ENCODE measurements at regions not wholly inside any gene's neighbourhood (a gene's known extent, or its start where the extent isn't known, plus 50 kb on each side); places are given as distances from the start of the nearest gene placed in this dataset.
"Not testable (repeated sequence)": the region's sequence is repeated elsewhere in the genome, so short reads cannot be mapped to it uniquely, and the experiment has no call there.

- no peak overlapping the region for H3K9ac ChIP-seq (ENCODE audit: low read length)
- no peaks in the 10 kb centered on the region for H3K4me1 ChIP-seq (ENCODE audit: low read length)
- no peak overlapping the region for H3K4me3 ChIP-seq (ENCODE audit: low read length)
- no peak for DNase-seq
- H3K79me2 ChIP-seq (ENCODE audit: low read length): no peaks in the 10 kb centered on the region
- no peaks in the 10 kb centered on the region for H3K9me3 ChIP-seq (ENCODE audit: low read length)
- H3K27me3 ChIP-seq (ENCODE audit: low read length): 0 out of 2 replicates have a peak, but pooled peaks cover 2% of the 10 kb centered on the region
- no peaks in the 10 kb centered on the region for H3K9me2 ChIP-seq (replicated peaks; ENCODE audit: insufficient read depth, low read length)
- no peak overlapping the region for H2AFZ ChIP-seq (ENCODE audit: low read length)
- no peaks in the 10 kb centered on the region for H3K36me3 ChIP-seq (ENCODE audit: insufficient read depth, low read length)
- H3K4me2 ChIP-seq (ENCODE audit: low read depth, low read length, poor library complexity, severe bottlenecking): no peak overlapping the region
- H4K20me1 ChIP-seq (ENCODE audit: insufficient read depth, low read depth, low read length): no peaks in the 10 kb centered on the region
- no peak overlapping the region for H3K27ac ChIP-seq (ENCODE audit: low read length)
Observed at GRCh38 chr6:4434655-4435054, 299.3 kb upstream of the ECI2 start.

DNA sequence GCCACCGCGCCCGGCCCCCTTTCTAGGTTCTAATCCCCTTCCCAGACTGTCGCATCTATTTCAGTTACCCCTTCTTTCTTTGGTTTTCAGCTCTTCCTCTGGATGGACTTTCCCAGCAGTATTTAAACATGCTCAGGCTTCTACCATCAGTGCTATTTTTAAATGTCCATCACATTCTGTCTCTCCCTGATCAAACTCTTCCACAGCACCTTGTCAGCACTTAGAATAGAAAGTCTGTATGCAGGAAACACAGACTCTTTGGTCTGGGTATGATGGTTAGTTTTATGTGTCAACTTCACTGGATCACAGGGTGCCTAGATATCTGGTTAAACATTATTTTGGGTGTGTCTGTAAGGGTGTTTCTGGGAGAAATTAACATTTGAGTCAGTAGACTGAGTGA, 297.8 kb upstream of the ECI2 start:
- Histone ChIP-seq H3K9ac (ENCODE audit: low read length) (no peak overlapping the region), H3K4me2 (ENCODE audit: low read depth, low read length, poor library complexity, severe bottlenecking) (no peak overlapping the region), H3K9me3 (ENCODE audit: low read length) (no peaks in the 10 kb centered on the region), H4K20me1 (ENCODE audit: insufficient read depth, low read depth, low read length) (no peaks in the 10 kb centered on the region), H2AFZ (ENCODE audit: low read length) (no peak overlapping the region), H3K9me2 (replicated peaks; ENCODE audit: insufficient read depth, low read length) (no peaks in the 10 kb centered on the region), H3K4me3 (ENCODE audit: low read length) (no peak overlapping the region), H3K79me2 (ENCODE audit: low read length) (no peaks in the 10 kb centered on the region), H3K27ac (ENCODE audit: low read length) (no peak overlapping the region), H3K4me1 (ENCODE audit: low read length) (no peaks in the 10 kb centered on the region), H3K36me3 (ENCODE audit: insufficient read depth, low read length) (no peaks in the 10 kb centered on the region), H3K27me3 (ENCODE audit: low read length) (0 out of 2 replicates have a peak, but pooled peaks cover 2% of the 10 kb centered on the region)
- no peak for DNase-seq

DNA sequence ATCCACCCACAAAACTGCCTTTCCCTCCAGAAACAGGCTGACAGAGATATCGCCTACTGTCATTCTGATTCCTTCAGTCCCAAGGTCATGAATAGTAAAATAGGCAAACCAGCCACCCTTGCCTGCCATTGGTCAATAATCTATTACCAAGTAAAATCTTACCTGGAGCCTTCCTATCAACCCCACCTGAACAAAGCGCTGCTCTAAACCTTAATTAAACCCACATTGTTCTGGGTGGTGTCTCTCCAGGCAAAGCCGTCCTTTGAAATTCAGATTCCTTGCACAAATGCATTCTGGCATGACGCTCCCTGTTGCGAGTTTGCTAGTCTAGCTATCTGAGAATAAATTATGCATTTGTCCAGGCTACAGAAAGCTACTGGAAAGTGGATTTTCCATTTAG, 291.6 kb upstream of the ECI2 start:
- Histone ChIP-seq H2AFZ (ENCODE audit: low read length) (no peak overlapping the region), H3K4me3 (ENCODE audit: low read length) (no peak overlapping the region), H3K36me3 (ENCODE audit: insufficient read depth, low read length) (no peaks in the 10 kb centered on the region), H3K9ac (ENCODE audit: low read length) (no peak overlapping the region), H4K20me1 (ENCODE audit: insufficient read depth, low read depth, low read length) (no peaks in the 10 kb centered on the region), H3K9me2 (replicated peaks; ENCODE audit: insufficient read depth, low read length) (no peaks in the 10 kb centered on the region), H3K27me3 (ENCODE audit: low read length) (no peaks in the 10 kb centered on the region), H3K79me2 (ENCODE audit: low read length) (no peaks in the 10 kb centered on the region), H3K27ac (ENCODE audit: low read length) (no peak overlapping the region), H3K9me3 (ENCODE audit: low read length) (no peaks in the 10 kb centered on the region), H3K4me2 (ENCODE audit: low read depth, low read length, poor library complexity, severe bottlenecking) (no peak overlapping the region), H3K4me1 (ENCODE audit: low read length) (no peaks in the 10 kb centered on the region)
- no peak for DNase-seq

GRCh38 chr6:4421837-4422236, 286.5 kb upstream of the ECI2 start:
- Histone ChIP-seq H3K9me2 (replicated peaks; ENCODE audit: insufficient read depth, low read length) (no peaks in the 10 kb centered on the region), H3K36me3 (ENCODE audit: insufficient read depth, low read length) (no peaks in the 10 kb centered on the region), H3K27ac (ENCODE audit: low read length) (no peak overlapping the region), H3K4me1 (ENCODE audit: low read length) (no peaks in the 10 kb centered on the region), H3K27me3 (ENCODE audit: low read length) (no peaks in the 10 kb centered on the region), H3K79me2 (ENCODE audit: low read length) (no peaks in the 10 kb centered on the region), H3K4me3 (ENCODE audit: low read length) (no peak overlapping the region), H4K20me1 (ENCODE audit: insufficient read depth, low read depth, low read length) (no peaks in the 10 kb centered on the region), H3K9ac (ENCODE audit: low read length) (no peak overlapping the region), H3K9me3 (ENCODE audit: low read length) (no peaks in the 10 kb centered on the region), H3K4me2 (ENCODE audit: low read depth, low read length, poor library complexity, severe bottlenecking) (no peak overlapping the region), H2AFZ (ENCODE audit: low read length) (no peak overlapping the region)
- no peak for DNase-seq

DNA sequence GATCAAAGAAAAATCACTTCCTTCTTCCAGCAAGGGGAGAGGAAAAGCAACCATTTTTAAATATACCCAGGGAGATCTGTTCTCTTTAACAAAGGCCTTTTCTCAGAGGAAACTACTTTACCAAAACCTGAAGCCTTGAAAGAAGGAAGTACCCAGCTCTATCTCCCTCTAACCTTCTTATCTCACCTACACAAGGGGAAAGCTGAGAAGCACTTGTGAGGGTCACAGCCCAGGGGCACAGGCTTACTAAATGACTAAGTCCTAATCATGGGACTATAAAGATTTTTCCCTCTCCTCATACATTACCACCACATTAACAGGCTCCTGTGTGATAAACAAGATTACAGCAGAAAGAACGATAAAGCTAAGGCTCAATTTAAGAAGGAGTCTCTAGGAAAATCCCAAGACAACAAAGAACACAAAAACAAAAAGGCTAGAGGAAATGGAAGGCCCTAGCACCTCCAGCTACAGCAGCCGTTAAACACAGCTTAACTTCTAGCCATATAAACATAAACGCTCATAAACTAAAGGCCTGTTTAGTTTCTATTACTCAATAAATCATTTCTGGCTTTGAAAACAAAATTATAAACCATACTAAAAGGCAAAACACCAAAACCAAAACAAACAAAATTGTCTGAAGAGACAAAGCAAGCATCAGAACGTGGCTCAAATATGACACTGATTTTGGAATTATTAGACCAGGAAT, 284.9 kb upstream of the ECI2 start:
- Histone ChIP-seq H3K27me3 (ENCODE audit: low read length) (no peaks in the 10 kb centered on the region), H3K27ac (ENCODE audit: low read length) (no peak overlapping the region), H3K4me1 (ENCODE audit: low read length) (no peaks in the 10 kb centered on the region), H3K36me3 (ENCODE audit: insufficient read depth, low read length) (no peaks in the 10 kb centered on the region), H3K9ac (ENCODE audit: low read length) (no peak overlapping the region), H4K20me1 (ENCODE audit: insufficient read depth, low read depth, low read length) (no peaks in the 10 kb centered on the region), H2AFZ (ENCODE audit: low read length) (no peak overlapping the region), H3K4me3 (ENCODE audit: low read length) (no peak overlapping the region), H3K79me2 (ENCODE audit: low read length) (no peaks in the 10 kb centered on the region), H3K9me3 (ENCODE audit: low read length) (no peaks in the 10 kb centered on the region), H3K4me2 (ENCODE audit: low read depth, low read length, poor library complexity, severe bottlenecking) (no peak overlapping the region), H3K9me2 (replicated peaks; ENCODE audit: insufficient read depth, low read length) (no peaks in the 10 kb centered on the region)
- no peak for DNase-seq

- H3K4me2 ChIP-seq (ENCODE audit: low read depth, low read length, poor library complexity, severe bottlenecking): no peak overlapping the region
- no peaks in the 10 kb centered on the region for H3K36me3 ChIP-seq (ENCODE audit: insufficient read depth, low read length)
- DNase-seq: no peak
- H3K9ac ChIP-seq (ENCODE audit: low read length): no peak overlapping the region
- H3K9me3 ChIP-seq (ENCODE audit: low read length): no peaks in the 10 kb centered on the region
- H3K27ac ChIP-seq (ENCODE audit: low read length): no peak overlapping the region
- no peaks in the 10 kb centered on the region for H3K27me3 ChIP-seq (ENCODE audit: low read length)
- H3K9me2 ChIP-seq (replicated peaks; ENCODE audit: insufficient read depth, low read length): no peaks in the 10 kb centered on the region
- H3K79me2 ChIP-seq (ENCODE audit: low read length): no peaks in the 10 kb centered on the region
- no peaks in the 10 kb centered on the region for H4K20me1 ChIP-seq (ENCODE audit: insufficient read depth, low read depth, low read length)
- no peak overlapping the region for H3K4me3 ChIP-seq (ENCODE audit: low read length)
- H3K4me1 ChIP-seq (ENCODE audit: low read length): no peaks in the 10 kb centered on the region
- no peak overlapping the region for H2AFZ ChIP-seq (ENCODE audit: low read length)
Observed at GRCh38 chr6:4415549-4415948, 280.2 kb upstream of the ECI2 start.

DNA sequence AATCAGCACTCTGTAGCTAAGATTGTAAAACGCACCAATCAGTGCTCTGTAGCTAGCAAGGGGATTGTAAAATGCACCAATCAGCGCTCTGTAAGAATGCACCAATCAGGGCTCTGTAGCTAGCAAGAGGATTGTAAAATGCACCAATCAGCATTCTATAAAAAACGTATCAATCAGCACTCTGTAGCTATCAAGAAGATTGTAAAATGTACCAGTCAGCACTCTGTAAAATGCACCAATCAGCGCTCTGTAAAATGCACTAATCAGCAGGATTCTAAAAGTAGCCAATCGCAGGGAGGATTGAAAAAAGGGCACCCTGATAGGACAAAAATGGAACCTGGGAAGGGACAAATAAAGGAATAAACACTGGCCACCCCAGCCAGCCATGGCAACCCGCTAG, 278.7 kb upstream of the ECI2 start:
- not testable (repeated sequence) for H3K27me3 ChIP-seq (ENCODE audit: low read length); DNase-seq; H3K36me3 ChIP-seq (ENCODE audit: insufficient read depth, low read length); H3K9ac ChIP-seq (ENCODE audit: low read length); H3K9me3 ChIP-seq (ENCODE audit: low read length); H3K4me2 ChIP-seq (ENCODE audit: low read depth, low read length, poor library complexity, severe bottlenecking); H2AFZ ChIP-seq (ENCODE audit: low read length); H3K4me1 ChIP-seq (ENCODE audit: low read length); H3K79me2 ChIP-seq (ENCODE audit: low read length); H3K4me3 ChIP-seq (ENCODE audit: low read length); H3K9me2 ChIP-seq (replicated peaks; ENCODE audit: insufficient read depth, low read length); H4K20me1 ChIP-seq (ENCODE audit: insufficient read depth, low read depth, low read length); H3K27ac ChIP-seq (ENCODE audit: low read length)

GRCh38 chr6:4413073-4413472, 277.7 kb upstream of the ECI2 start:
- no peak overlapping the region for H3K9ac ChIP-seq (ENCODE audit: low read length)
- no peaks in the 10 kb centered on the region for H3K9me2 ChIP-seq (replicated peaks; ENCODE audit: insufficient read depth, low read length)
- H3K27me3 ChIP-seq (ENCODE audit: low read length): no peaks in the 10 kb centered on the region
- H3K27ac ChIP-seq (ENCODE audit: low read length): no peak overlapping the region
- H3K9me3 ChIP-seq (ENCODE audit: low read length): no peaks in the 10 kb centered on the region
- no peak for DNase-seq
- H3K79me2 ChIP-seq (ENCODE audit: low read length): no peaks in the 10 kb centered on the region
- no peaks in the 10 kb centered on the region for H3K4me1 ChIP-seq (ENCODE audit: low read length)
- H4K20me1 ChIP-seq (ENCODE audit: insufficient read depth, low read depth, low read length): no peaks in the 10 kb centered on the region
- no peak overlapping the region for H2AFZ ChIP-seq (ENCODE audit: low read length)
- H3K36me3 ChIP-seq (ENCODE audit: insufficient read depth, low read length): no peaks in the 10 kb centered on the region
- H3K4me2 ChIP-seq (ENCODE audit: low read depth, low read length, poor library complexity, severe bottlenecking): no peak overlapping the region
- H3K4me3 ChIP-seq (ENCODE audit: low read length): no peak overlapping the region

GRCh38 chr6:4412488-4412887, 277.1 kb upstream of the ECI2 start:
- Histone ChIP-seq H3K27ac (ENCODE audit: low read length) (no peak overlapping the region), H4K20me1 (ENCODE audit: insufficient read depth, low read depth, low read length) (no peaks in the 10 kb centered on the region), H3K9ac (ENCODE audit: low read length) (no peak overlapping the region), H3K4me3 (ENCODE audit: low read length) (no peak overlapping the region), H3K4me2 (ENCODE audit: low read depth, low read length, poor library complexity, severe bottlenecking) (no peak overlapping the region), H3K9me3 (ENCODE audit: low read length) (no peaks in the 10 kb centered on the region), H3K9me2 (replicated peaks; ENCODE audit: insufficient read depth, low read length) (no peaks in the 10 kb centered on the region), H3K79me2 (ENCODE audit: low read length) (no peaks in the 10 kb centered on the region), H2AFZ (ENCODE audit: low read length) (no peak overlapping the region), H3K27me3 (ENCODE audit: low read length) (no peaks in the 10 kb centered on the region), H3K36me3 (ENCODE audit: insufficient read depth, low read length) (no peaks in the 10 kb centered on the region), H3K4me1 (ENCODE audit: low read length) (peaks cover 5% of the 10 kb centered on the region)
- DNase-seq: no peak
